ENCODE measurements at regions not wholly inside any gene's neighbourhood (a gene's known extent, or its start where the extent isn't known, plus 50 kb on each side); places are given as distances from the start of the nearest gene placed in this dataset.

- TF ChIP-seq, protein P1, sequence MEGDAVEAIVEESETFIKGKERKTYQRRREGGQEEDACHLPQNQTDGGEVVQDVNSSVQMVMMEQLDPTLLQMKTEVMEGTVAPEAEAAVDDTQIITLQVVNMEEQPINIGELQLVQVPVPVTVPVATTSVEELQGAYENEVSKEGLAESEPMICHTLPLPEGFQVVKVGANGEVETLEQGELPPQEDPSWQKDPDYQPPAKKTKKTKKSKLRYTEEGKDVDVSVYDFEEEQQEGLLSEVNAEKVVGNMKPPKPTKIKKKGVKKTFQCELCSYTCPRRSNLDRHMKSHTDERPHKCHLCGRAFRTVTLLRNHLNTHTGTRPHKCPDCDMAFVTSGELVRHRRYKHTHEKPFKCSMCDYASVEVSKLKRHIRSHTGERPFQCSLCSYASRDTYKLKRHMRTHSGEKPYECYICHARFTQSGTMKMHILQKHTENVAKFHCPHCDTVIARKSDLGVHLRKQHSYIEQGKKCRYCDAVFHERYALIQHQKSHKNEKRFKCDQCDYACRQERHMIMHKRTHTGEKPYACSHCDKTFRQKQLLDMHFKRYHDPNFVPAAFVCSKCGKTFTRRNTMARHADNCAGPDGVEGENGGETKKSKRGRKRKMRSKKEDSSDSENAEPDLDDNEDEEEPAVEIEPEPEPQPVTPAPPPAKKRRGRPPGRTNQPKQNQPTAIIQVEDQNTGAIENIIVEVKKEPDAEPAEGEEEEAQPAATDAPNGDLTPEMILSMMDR (IDR thresholded peaks at IDR 0.05): no peak
- no peak for TF ChIP-seq POLR2A (IDR thresholded peaks at IDR 0.05)
Observed at GRCh38 chr6:97456070-97456469, 173.1 kb upstream of the MMS22L start.

Data from testis (tissue), 2 donors.